C4-2B (cell line): ENCODE measurements at regions not wholly inside any gene's neighbourhood (a gene's known extent, or its start where the extent isn't known, plus 50 kb on each side); places are given as distances from the start of the nearest gene placed in this dataset.

Experiments used
- CTCF ChIP-seq: fragments of 450-650 bp; conservative IDR thresholded peaks from 2 replicates; pipeline ENCODE4 v1.5.1; 2017; ENCODE audit warnings: mild to moderate bottlenecking
- ZFX ChIP-seq: fragments of 450-650 bp; IDR thresholded peaks from 2 replicates; pipeline ENCODE4 v1.6.1; 2017

GRCh38 chr4:56224641-56225040 is 162.7 kb downstream of the AASDH start:
- TF ChIP-seq CTCF (no peak), ZFX (no peak)
